Heart right ventricle (tissue), 16 donors: ENCODE measurements at regions not wholly inside any gene's neighbourhood (a gene's known extent, or its start where the extent isn't known, plus 50 kb on each side); places are given as distances from the start of the nearest gene placed in this dataset.
"Not testable (repeated sequence)": the region's sequence is repeated elsewhere in the genome, so short reads cannot be mapped to it uniquely, and the experiment has no call there.

Experiments used
- ATAC-seq, 8 donors: fragments of 200-7000 bp; cut with Tn5 transposase; one replicate each; pipeline ENCODE4 v1.9.1; 2020; ENCODE audit warnings: mild to moderate bottlenecking in 8 of 8, moderate library complexity in 8 of 8, moderate number of reproducible peaks in 1 of 8
- DNase-seq, 2 donors: peaks; one replicate each; pipeline ENCODE4 v3.0.0-alpha.2; 2020
- H3K27ac ChIP-seq, 10 donors: fragments of 200-600 bp; sonication (generic) in 2 of 10; one replicate each; pipeline versions ENCODE4 v1.5.0 to v1.8.0; 2020 to 2022; ENCODE audit warnings: mild to moderate bottlenecking in 3 of 10
- H3K27me3 ChIP-seq, 7 donors: fragments of 200-600 bp; one replicate each; pipeline ENCODE4 v1.8.0; 2021 to 2022; ENCODE audit warnings: mild to moderate bottlenecking in 2 of 7
- H3K36me3 ChIP-seq, 9 donors: fragments of 200-600 bp; sonication (generic) in 1 of 9; one replicate each; pipeline versions ENCODE4 v1.5.0 to v1.8.0; 2020 to 2022; ENCODE audit warnings: mild to moderate bottlenecking in 2 of 9
- H3K4me1 ChIP-seq, 9 donors: fragments of 200-600 bp; sonication (generic) in 1 of 9; one replicate each; pipeline versions ENCODE4 v1.5.0 to v1.8.0; 2020 to 2022; ENCODE audit warnings: mild to moderate bottlenecking in 4 of 9
- H3K4me3 ChIP-seq, 10 donors: fragments of 200-600 bp; sonication (generic) in 2 of 10; one replicate each; pipeline versions ENCODE4 v1.5.0 to v1.8.0; 2020 to 2022; ENCODE audit warnings: mild to moderate bottlenecking in 7 of 10, moderate library complexity in 2 of 10
- H3K9me3 ChIP-seq, 11 donors: fragments of 200-600 bp in 10 of 11; sonication (generic) in 2 of 11; one replicate each; pipeline versions ENCODE4 v1.5.0 to v1.8.0; 2013 to 2022; ENCODE audit warnings: mild to moderate bottlenecking in 2 of 11, control low read depth in 1 of 11, moderate library complexity in 1 of 11
- WGBS, 2 donors: extraction: QIAGEN DNeasy Blood & Tissue Kit; methylation state at CpG; one replicate each; pipeline ENCODE4 v1.1.7; 2013; ENCODE audit warnings: inconsistent platforms in 1 of 2; 5-methylcytosine and 5-hydroxymethylcytosine counted together
- intact Hi-C, 10 donors: fragments of 100-400 bp; cut with DNase I; formaldehyde crosslinking; loops; one replicate each; pipeline versions ENCODE4 v1.11.1 to v1.14.2; 2022
- TF ChIP-seq, protein P1 (sequence below), 9 donors: fragments of 200-600 bp; sonication (generic) in 2 of 9; IDR thresholded peaks; one replicate each; pipeline versions ENCODE4 v1.5.0 to v1.8.0; 2021 to 2022; ENCODE audit warnings: antibody characterized with exemption in 9 of 9, mild to moderate bottlenecking in 5 of 9, moderate library complexity in 1 of 9
- donor health status: Arrhythmogenic right ventricular cardiomyopathy.
- donor health status: ischemic (EF 13 %, LVEDD 7.1; RV severe dilation, severe dysfunction).
- donor health status: healthy with polysubstance abuse.
- donor health status: DM: no; HTN: yes; CAD: no.
- donor health status: DM: no; HTN: no; CAD: no.
- donor health status: ischemic (EF 25% LVEDD 6.9; RV normal size, moderate dysfunction).
- donor health status: ischemic (EF 25% LVEDD 5.7; RV mildly dilated, moderate dysfunction).
- donor health status: healthy.
- donor health status: DM: yes; HTN: yes; CAD: no.
- donor health status: Ischemic cardiomyopathy.
- donor health status: ischemic (EF 35%, LVEDD 5.7; RV mildly dilated, moderate dysfunction).
- donor health status: nonischemic (EF 11% LVEDD 7.7; RV severe dilation, severe dysfunction).
- donor health status: DM: yes; HTN: yes; CAD: no.
- donor health status: PGD.
- donor health status: ischemic (EF 29% LVEDD 5.4; RV normal size, mild dysfunction).
- donor health status: nonischemic (EF 23%, LVEDD 6.1; RV moderate dilation, normal function).

DNA sequence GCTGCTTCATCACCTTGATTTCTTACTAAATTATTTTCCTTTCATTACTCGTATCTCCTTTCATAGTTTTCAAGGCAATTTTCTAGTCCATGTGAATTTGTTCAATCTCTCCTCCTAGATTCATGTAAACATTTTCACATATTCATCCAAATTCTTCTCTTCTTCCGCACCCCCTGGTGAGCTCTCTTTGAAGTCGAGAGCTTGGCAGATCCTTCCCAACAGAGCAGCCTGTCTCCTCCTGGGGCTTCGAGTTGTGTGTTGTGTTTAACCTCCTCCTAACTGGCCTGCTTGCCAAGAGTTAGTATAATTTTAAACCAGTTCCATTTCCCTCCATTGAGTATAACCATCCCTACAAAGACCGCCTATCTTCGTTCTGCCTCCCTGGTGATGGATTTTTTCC is 272.4 kb upstream of the CELF2 start:
- Histone ChIP-seq H3K9me3 (peaks cover 0 to 19% (median 6%) of the 10 kb centered on the region in 11 donors), H3K4me3 (no peak overlapping the region), H3K27me3 (no peaks in the 10 kb centered on the region), H3K4me1 (no peaks in the 10 kb centered on the region), H3K36me3 (no peaks in the 10 kb centered on the region), H3K27ac (no peak overlapping the region)
- 79 to 88% methylated on average over 6 of the region's 6 CpGs for WGBS, 2 donors
- no peak for DNase-seq
- no peak for ATAC-seq
- TF ChIP-seq, protein P1, sequence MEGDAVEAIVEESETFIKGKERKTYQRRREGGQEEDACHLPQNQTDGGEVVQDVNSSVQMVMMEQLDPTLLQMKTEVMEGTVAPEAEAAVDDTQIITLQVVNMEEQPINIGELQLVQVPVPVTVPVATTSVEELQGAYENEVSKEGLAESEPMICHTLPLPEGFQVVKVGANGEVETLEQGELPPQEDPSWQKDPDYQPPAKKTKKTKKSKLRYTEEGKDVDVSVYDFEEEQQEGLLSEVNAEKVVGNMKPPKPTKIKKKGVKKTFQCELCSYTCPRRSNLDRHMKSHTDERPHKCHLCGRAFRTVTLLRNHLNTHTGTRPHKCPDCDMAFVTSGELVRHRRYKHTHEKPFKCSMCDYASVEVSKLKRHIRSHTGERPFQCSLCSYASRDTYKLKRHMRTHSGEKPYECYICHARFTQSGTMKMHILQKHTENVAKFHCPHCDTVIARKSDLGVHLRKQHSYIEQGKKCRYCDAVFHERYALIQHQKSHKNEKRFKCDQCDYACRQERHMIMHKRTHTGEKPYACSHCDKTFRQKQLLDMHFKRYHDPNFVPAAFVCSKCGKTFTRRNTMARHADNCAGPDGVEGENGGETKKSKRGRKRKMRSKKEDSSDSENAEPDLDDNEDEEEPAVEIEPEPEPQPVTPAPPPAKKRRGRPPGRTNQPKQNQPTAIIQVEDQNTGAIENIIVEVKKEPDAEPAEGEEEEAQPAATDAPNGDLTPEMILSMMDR (IDR thresholded peaks at IDR 0.05): no peak
- intact Hi-C loops: no loop called here

DNA sequence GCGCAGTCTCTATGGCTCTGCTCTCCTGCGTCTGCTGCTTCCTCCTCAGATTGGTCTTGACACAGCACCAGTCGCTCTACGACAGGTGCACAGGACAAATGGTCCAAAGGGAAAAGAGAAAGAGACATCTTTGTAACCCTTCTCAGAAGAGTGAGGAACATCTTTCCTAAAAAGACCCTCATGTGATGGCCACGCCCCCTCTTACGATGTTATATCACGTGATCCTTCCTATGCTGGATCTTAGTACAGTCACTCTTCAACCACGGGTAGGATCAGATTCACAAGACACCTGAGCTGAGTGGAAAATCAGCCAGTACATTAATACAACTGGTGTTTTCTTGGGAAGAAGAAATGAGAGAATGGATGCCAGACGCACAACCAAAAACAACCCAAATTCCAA is 262.2 kb upstream of the CELF2 start:
- H3K9me3 ChIP-seq: no peaks in the 10 kb centered on the region
- intact Hi-C loops: no loop called here
- no peak for DNase-seq
- H3K4me1 ChIP-seq: peaks cover 0 to 10% (median 0%) of the 10 kb centered on the region in 9 donors
- no peak overlapping the region for H3K27ac ChIP-seq
- 96 to 97% methylated on average over 9 of the region's 9 CpGs for WGBS, 2 donors
- no peak overlapping the region for H3K4me3 ChIP-seq
- no peak for ATAC-seq
- H3K36me3 ChIP-seq: no peaks in the 10 kb centered on the region
- TF ChIP-seq, protein P1 (IDR thresholded peaks at IDR 0.05): no peak
- no peaks in the 10 kb centered on the region for H3K27me3 ChIP-seq

DNA sequence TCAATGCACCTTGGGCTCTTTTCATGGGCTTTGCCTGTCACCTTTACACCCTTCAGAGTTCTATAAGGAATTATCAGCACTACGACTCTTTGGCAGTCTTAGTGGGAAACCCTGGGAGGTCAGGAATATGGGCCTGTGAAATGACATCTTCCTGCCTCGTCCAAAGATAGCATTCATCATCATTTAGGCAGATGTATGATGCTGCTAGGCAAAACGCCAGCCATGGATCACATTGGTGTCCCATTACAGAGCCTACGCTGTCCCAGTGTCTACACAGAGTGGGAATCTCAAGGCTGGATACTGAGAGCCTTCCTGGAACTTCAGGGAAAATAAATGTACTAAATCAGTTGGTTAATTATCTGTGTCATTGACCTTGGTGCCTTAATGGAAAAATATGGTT is 259.4 kb upstream of the CELF2 start:
- Histone ChIP-seq H3K4me1 (peaks cover 0 to 3% (median 0%) of the 10 kb centered on the region in 9 donors), H3K4me3 (no peak overlapping the region), H3K36me3 (no peaks in the 10 kb centered on the region), H3K27ac (no peak overlapping the region), H3K9me3 (no peaks in the 10 kb centered on the region), H3K27me3 (no peaks in the 10 kb centered on the region)
- WGBS, 2 donors: 57 to 67% methylated on average over 4 of the region's 4 CpGs
- peak in 5 of 8 donors; percentile 38 to 68 (median 53) for ATAC-seq
- DNase-seq: peak in 1 of 2 donors; percentile 33
- intact Hi-C loops: no loop called here
- TF ChIP-seq, protein P1 (IDR thresholded peaks at IDR 0.05): no peak

DNA sequence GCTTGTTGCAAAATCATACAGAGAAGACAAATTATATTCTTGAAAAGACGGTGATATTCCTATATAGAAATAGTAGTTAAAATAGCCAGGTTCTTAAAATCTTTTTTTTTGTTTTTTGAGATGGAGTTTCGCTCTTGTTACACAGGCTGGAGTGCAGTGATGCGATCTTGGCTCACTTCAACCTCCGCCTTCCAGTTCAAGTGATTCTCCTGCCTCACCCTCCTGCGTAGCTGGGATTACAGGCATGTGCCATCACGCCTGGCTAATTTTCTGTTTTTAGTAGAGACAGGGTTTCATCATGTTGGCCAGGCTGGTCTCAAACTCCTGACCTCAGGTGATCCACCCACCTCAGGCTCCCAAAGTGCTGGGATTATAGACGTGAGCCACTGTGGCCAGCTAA is 257.9 kb upstream of the CELF2 start:
- WGBS, 2 donors: 90 to 95% methylated on average over 7 of the region's 7 CpGs
- H3K4me1 ChIP-seq, ATAC-seq, intact Hi-C loops, DNase-seq, H3K27me3 ChIP-seq, H3K9me3 ChIP-seq, H3K36me3 ChIP-seq, H3K27ac ChIP-seq, H3K4me3 ChIP-seq: not testable (repeated sequence)

DNA sequence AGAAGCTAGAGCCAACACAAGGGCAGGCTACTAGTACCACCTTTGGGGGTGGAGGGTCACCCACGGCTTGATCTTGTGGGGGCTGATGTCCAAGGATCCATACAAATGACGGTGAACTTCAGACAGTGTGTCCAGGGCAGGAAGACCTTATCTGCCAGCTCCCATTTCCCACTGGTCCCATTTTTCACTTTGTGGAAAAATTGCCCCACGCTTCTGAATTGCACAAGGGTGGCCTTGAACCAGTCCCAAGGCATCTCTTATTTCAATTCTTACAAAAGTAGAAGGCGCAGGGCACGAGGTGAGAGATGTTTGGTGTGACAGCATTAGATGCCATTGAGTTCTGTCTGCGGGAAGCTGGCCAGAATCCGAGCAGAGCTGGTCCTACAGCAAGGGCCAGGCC is 252.7 kb upstream of the CELF2 start:
- 90 to 93% methylated on average over 7 of the region's 7 CpGs for WGBS, 2 donors
- no peaks in the 10 kb centered on the region for H3K9me3 ChIP-seq
- no peaks in the 10 kb centered on the region for H3K27me3 ChIP-seq
- H3K27ac ChIP-seq: no peak overlapping the region
- TF ChIP-seq, protein P1 (IDR thresholded peaks at IDR 0.05): no peak
- DNase-seq (no peak), ATAC-seq (no peak)
- intact Hi-C loops: no loop called here
- H3K36me3 ChIP-seq: no peaks in the 10 kb centered on the region
- H3K4me3 ChIP-seq: no peak overlapping the region
- H3K4me1 ChIP-seq: no peaks in the 10 kb centered on the region
